ENCODE measurements at regions not wholly inside any gene's neighbourhood (a gene's known extent, or its start where the extent isn't known, plus 50 kb on each side); places are given as distances from the start of the nearest gene placed in this dataset.

DNA sequence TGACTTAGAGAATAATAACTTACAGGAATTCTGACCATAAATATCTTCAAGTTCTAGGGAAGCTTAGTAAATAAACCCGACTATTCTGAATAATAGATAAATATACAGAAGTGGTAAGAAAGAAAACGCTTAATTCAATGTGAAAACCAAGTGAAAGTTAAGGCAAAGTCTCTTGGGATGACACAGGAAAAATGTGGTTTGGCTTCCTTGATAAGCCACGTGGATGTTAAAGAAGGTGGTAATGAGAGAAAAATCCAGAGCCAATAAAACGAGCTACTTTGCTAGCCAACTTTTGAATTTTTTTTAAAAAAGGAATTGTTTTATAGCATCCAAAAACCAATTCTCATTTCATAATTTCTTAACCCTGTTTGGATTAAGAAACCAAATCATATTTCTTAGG is 166.2 kb upstream of the VRK2 start:
- Mint-ChIP-seq H3K4me1 (ENCODE audit: unreplicated experiment) (no peaks in the 10 kb centered on the region), H3K36me3 (ENCODE audit: low read depth, unreplicated experiment) (no peaks in the 10 kb centered on the region), H3K27me3 (ENCODE audit: unreplicated experiment) (no peaks in the 10 kb centered on the region), H3K4me3 (ENCODE audit: unreplicated experiment) (no peak overlapping the region), H3K9me3 (ENCODE audit: unreplicated experiment) (no peaks in the 10 kb centered on the region), H3K27ac (ENCODE audit: unreplicated experiment) (no peak overlapping the region)
- TF ChIP-seq, protein P1, sequence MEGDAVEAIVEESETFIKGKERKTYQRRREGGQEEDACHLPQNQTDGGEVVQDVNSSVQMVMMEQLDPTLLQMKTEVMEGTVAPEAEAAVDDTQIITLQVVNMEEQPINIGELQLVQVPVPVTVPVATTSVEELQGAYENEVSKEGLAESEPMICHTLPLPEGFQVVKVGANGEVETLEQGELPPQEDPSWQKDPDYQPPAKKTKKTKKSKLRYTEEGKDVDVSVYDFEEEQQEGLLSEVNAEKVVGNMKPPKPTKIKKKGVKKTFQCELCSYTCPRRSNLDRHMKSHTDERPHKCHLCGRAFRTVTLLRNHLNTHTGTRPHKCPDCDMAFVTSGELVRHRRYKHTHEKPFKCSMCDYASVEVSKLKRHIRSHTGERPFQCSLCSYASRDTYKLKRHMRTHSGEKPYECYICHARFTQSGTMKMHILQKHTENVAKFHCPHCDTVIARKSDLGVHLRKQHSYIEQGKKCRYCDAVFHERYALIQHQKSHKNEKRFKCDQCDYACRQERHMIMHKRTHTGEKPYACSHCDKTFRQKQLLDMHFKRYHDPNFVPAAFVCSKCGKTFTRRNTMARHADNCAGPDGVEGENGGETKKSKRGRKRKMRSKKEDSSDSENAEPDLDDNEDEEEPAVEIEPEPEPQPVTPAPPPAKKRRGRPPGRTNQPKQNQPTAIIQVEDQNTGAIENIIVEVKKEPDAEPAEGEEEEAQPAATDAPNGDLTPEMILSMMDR (IDR thresholded peaks at IDR 0.05; ENCODE audit: unreplicated experiment) = no peak
- DNase-seq (ENCODE audit: low spot score) = no peak

DNA sequence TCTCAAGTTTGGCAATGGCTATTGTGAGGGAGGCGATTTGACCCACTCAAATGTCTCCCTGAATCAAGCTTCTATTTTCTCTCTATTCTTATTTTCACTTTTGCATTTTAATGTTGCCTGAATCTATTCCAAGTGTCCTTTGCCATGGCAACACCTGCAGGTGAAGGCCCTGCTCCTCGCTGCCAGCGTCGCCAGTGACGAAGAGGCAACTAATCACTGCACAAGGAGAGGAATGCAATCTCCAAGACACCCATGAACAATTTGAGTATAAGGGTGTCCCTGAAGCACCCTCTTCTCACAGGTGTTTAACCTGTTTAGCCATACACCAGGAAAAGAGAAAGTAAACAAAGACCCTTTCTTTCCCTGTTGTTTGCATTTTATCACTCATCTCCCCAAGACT is 165.6 kb upstream of the VRK2 start:
- DNase-seq (ENCODE audit: low spot score) = no peak
- TF ChIP-seq, protein P1 (IDR thresholded peaks at IDR 0.05; ENCODE audit: unreplicated experiment) = no peak
- Mint-ChIP-seq H3K4me1 (ENCODE audit: unreplicated experiment) (no peaks in the 10 kb centered on the region), H3K9me3 (ENCODE audit: unreplicated experiment) (no peaks in the 10 kb centered on the region), H3K4me3 (ENCODE audit: unreplicated experiment) (no peak overlapping the region), H3K27ac (ENCODE audit: unreplicated experiment) (no peak overlapping the region), H3K27me3 (ENCODE audit: unreplicated experiment) (no peaks in the 10 kb centered on the region), H3K36me3 (ENCODE audit: low read depth, unreplicated experiment) (no peaks in the 10 kb centered on the region)

DNA sequence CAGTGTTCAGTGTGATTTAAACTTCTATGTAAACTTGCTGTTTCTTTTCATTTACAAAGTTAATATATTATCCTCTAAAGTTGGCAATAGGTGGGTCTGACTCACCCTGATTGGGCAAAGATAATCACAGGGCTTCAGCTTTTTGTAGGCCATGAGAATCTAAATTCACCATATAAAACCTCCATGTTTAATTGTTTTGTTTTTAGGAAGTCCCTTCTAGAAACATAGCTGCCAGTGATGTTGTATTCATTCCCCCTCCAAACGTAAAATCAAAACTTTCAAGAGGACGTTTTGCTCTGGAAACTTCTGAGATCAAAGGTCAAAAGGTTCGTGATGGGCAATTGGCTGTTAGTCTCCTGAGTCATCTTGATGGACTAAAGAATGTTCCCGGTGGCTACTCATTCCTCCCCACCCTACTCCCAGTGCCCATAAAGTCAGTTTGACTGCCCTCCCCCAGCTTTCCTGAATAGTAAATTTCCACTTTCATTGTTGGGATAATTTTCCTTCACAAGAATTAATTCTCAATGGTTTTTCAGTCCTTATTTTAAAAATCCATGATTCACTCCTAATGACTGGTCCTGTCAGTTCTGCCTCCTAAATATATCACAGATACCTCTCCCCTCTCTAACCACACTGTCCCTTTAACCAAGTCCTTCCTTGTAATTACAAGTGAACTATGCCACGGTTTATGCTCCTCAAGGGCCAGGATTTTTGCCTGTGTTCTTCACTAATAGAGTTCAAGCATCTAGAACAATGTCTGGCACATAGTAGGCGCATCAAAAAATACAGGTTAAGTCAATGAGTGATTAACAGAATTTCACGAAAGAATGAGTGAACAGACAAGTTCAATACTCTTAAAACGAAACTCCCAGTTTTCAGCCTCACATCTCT is 164.4 kb upstream of the VRK2 start:
- Mint-ChIP-seq H3K4me1 (ENCODE audit: unreplicated experiment) (no peaks in the 10 kb centered on the region), H3K27me3 (ENCODE audit: unreplicated experiment) (no peaks in the 10 kb centered on the region), H3K9me3 (ENCODE audit: unreplicated experiment) (no peaks in the 10 kb centered on the region), H3K36me3 (ENCODE audit: low read depth, unreplicated experiment) (no peaks in the 10 kb centered on the region), H3K27ac (ENCODE audit: unreplicated experiment) (no peak overlapping the region), H3K4me3 (ENCODE audit: unreplicated experiment) (no peak overlapping the region)
- TF ChIP-seq, protein P1 (IDR thresholded peaks at IDR 0.05; ENCODE audit: unreplicated experiment) = no peak
- DNase-seq (ENCODE audit: low spot score) = no peak

DNA sequence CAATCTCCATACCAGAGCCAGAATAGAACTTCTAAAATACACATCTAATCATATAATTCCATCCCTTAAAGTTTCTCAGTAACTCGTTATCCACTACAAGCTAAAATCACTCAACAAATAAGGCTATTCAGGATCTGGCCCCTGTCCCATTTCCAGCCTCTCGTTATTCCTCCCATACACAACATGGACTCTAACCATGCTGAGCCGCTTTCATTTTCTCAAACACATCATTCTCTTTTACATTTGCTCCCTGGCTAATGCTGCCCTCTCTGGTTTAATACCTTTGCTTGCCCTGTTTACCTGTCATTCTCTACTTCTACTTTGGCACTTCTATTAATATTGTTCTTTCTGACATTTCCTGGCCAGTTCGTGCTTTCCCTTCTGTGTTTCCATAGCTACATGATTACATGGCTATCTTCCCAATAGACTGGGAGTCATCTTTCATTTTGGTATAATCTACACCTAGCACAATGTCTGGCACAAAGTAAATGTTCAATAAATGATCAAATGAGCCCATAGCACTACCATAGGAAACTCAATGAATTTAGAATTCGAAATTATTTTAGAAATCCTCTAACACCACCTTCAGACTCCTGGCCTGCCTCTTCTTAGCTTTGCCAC is 163.6 kb upstream of the VRK2 start:
- H3K27me3 Mint-ChIP-seq (ENCODE audit: unreplicated experiment) = no peaks in the 10 kb centered on the region
- no peaks in the 10 kb centered on the region for H3K36me3 Mint-ChIP-seq (ENCODE audit: low read depth, unreplicated experiment)
- TF ChIP-seq, protein P1 (IDR thresholded peaks at IDR 0.05; ENCODE audit: unreplicated experiment) = no peak
- no peaks in the 10 kb centered on the region for H3K9me3 Mint-ChIP-seq (ENCODE audit: unreplicated experiment)
- no peak overlapping the region for H3K4me3 Mint-ChIP-seq (ENCODE audit: unreplicated experiment)
- no peak for DNase-seq (ENCODE audit: low spot score)
- no peaks in the 10 kb centered on the region for H3K4me1 Mint-ChIP-seq (ENCODE audit: unreplicated experiment)
- no peak overlapping the region for H3K27ac Mint-ChIP-seq (ENCODE audit: unreplicated experiment)

DNA sequence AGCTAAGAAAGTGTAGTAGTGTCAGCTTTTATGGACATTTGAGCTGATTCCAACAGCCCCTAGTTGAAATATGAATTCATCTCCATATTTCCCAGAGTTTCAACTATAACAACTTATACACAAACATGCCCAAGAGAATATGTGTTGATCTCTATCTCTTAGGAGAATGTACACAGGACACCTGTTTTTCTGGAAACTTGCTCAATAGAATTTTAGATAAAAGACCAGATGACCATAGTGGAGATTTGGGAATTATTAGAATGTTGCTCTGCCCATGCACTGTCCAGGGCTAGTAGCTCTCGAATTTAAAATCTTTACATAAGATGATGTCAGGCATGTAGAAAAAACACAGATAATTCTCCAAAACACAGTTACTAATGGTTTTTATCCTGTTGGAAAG is 162.3 kb upstream of the VRK2 start:
- Mint-ChIP-seq H3K4me3 (ENCODE audit: unreplicated experiment) (no peak overlapping the region), H3K9me3 (ENCODE audit: unreplicated experiment) (no peaks in the 10 kb centered on the region), H3K27ac (ENCODE audit: unreplicated experiment) (no peak overlapping the region), H3K27me3 (ENCODE audit: unreplicated experiment) (peaks cover 1% of the 10 kb centered on the region), H3K36me3 (ENCODE audit: low read depth, unreplicated experiment) (no peaks in the 10 kb centered on the region), H3K4me1 (ENCODE audit: unreplicated experiment) (no peaks in the 10 kb centered on the region)
- TF ChIP-seq, protein P1 (IDR thresholded peaks at IDR 0.05; ENCODE audit: unreplicated experiment) = no peak
- no peak for DNase-seq (ENCODE audit: low spot score)
